HG02981 (cell line): ENCODE measurements at regions not wholly inside any gene's neighbourhood (a gene's known extent, or its start where the extent isn't known, plus 50 kb on each side); places are given as distances from the start of the nearest gene placed in this dataset.

Experiments used
- ATAC-seq: cut with Tn5 transposase; IDR thresholded peaks from one replicate; pipeline ENCODE4 v1.9.1; 2021; ENCODE audit warnings: mild to moderate bottlenecking, moderate library complexity; ENCODE audit not compliant: unreplicated experiment

GRCh38 chr2:193973781-193974180 lies 1683.2 kb upstream of the SLC39A10 start:
- no peak for ATAC-seq

- ATAC-seq = no peak
These were observed 1690.4 kb upstream of the SLC39A10 start for GRCh38 chr2:193966590-193966989.

DNA sequence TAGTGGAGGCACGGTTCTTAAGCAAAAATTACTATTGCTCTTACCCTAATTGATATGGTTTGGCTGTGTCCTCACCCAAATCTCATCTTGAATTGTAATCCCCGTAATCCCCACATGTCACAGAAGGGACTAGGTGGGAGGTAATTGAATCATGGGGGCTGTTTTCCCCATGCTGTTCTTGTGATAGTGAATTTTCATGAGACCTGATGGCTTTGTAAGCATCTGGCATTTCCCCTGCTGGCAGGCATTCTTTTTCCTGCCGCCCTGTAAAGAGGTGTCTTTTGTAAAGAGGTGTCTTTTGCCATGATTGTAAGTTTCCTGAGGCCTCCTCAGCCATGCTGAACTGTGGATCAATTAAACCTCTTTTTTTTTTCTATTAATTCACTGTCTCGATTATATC lies 1691.8 kb upstream of the SLC39A10 start:
- no peak for ATAC-seq

GRCh38 chr2:193963472-193964119 lies 1693.4 kb upstream of the SLC39A10 start:
- peak; percentile 65 for ATAC-seq

DNA sequence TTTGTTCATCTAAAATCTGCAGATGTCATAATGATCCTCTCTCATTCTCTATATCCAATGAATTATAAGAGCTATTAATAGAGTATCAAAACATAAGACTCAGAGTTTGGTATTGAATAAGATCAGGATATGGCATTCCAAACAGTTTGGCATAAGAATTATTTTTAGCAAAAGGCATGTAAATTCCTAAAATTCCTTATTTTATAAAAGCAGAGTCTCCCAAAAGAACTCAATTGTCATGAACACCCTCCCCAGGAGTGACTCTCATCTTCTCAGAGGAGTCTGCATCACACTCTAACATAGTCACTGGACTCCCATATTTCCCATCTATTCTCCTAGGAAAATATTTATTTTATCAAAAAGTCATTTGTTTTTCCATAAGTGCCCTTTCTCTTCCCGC lies 1710.2 kb upstream of the SLC39A10 start:
- no peak for ATAC-seq

DNA sequence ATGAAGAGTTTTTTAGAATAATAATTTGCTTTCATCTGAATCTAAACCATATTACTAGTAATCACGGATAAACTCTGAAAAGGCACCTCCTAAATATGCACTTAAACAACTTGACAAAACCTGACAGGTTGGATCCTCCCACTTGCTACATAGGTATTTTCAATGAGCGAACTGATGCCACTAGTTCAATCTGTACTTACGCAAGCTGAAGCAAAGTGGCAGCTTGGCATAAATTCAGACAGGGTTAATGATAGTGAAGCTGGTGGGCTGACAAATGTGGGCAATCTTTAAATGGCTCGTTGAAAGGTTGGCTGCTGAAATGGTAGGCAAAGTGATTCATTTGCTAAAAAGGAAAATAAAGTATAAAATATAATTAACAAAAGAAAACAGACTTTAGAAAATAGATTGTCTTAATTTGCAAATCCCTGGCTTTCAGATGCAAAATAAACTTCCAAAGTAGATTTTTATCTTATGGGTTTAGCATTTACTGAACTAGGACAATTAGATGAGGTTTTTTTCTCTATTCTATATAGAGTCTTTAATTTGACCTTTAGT lies 1713.5 kb upstream of the SLC39A10 start:
- no peak for ATAC-seq

DNA sequence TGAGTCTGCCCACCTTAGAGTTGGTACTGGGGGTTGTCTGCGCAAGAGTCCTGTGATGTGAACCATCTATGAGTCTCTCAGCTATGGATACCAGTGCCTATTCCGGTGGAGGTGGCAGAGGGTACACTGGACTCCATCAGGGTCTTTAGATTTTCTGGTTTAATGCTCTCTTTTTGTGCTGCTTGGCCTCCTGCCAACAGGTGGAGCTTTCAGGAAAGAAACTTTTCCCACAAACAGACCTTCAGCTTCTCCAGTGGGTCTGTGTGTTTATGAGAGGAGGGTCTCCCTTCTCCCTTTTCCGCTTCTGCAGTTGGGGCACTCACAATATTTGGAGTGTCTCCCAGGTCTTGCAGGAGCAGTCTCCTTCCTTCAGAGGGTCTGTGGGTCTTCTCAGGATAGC lies 1721.9 kb upstream of the SLC39A10 start:
- ATAC-seq = no peak

GRCh38 chr2:193929131-193929530 lies 1727.9 kb upstream of the SLC39A10 start:
- no peak for ATAC-seq

DNA sequence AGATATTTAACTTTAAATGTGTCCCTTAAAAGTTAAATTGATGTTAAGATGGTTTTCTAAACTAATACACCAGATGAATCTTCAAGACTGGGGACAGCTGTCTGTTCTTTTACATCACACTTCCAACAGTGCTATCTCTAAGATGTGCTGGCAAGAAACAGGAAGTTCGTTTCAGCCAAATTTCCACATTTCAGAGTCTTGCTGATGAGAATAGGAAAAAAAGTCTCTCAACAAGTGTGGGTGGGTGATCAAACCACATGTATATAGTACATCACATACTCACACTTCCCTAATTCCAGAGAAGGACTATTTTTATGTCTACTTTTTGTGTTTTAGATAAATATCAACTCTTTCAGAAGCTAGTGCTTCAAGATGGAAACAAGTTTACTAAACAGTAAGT lies 1712.8 kb upstream of the TMEFF2 start:
- no peak for ATAC-seq

DNA sequence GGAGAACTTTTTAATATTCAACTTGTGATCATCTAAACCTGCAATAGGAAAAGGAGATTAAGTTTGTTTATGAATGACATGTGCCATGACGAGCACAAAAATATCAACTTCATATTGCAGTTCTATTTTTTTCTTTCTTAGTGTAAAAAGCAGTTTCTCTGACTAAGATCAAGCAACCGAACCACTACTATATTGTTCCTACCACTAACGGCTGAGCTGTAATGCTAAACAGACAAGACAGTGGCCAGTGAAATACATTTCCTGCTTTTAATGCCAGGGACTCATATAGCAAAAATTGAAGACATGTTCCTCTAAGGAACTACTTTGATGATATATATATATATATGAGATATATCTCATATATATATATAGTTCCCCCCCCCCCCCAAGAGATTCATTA lies 1705.6 kb upstream of the TMEFF2 start:
- no peak for ATAC-seq

DNA sequence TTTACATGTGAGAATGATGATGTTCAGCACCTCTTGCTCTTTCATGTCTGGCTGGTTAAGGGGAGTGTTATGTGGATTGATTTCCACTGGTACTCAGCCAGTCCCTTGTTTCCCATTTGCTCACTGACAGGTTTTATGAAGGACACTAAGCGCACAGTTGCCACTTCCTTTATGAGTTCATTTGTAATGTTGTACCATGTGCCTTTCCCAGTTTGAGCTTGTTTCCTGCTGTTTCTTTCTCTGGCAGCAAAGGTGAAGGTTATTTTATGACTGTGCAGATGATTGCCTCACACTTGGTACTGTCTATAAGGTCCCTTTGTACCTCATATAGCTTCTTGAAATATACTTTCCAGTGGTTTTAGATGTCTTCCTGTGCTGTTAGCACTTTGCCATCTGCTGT lies 1700.5 kb upstream of the TMEFF2 start:
- ATAC-seq = no peak

DNA sequence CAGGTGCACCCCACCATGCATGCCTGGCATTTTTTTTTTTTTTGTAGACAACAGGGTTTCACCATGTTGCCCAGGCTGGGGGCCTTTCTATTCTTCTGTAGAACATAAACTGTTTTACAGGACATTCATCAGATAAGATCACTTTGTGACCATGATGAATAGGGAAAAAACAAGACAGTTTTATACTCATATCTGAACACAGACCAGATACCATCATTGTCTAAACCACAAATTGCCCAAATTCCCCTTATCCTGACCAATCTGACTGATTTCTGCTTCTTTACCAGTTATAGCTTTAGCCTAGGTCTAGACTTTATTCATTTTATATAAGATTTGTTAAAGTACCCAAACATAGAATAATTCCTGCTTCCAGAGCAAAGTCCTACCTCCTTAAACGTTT lies 1699.3 kb upstream of the TMEFF2 start:
- no peak for ATAC-seq

DNA sequence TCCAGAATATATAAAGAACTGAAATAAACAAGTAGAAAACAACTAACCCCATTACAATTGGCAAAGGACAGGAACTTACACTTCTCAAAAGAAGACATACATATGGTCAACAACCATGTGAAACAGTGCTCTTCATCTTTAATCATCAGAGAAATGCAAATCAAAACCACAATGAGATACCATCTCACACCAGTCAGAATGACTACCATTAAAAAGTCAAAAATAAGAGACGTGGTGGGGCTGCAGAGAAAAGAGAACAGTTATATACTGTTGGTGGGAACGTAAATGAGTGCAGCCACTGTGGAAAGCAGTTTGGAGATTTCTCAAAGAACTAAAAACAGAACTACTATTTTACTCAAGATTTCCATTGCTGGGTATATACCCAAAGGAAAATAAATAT lies 1696.3 kb upstream of the TMEFF2 start:
- ATAC-seq = no peak

DNA sequence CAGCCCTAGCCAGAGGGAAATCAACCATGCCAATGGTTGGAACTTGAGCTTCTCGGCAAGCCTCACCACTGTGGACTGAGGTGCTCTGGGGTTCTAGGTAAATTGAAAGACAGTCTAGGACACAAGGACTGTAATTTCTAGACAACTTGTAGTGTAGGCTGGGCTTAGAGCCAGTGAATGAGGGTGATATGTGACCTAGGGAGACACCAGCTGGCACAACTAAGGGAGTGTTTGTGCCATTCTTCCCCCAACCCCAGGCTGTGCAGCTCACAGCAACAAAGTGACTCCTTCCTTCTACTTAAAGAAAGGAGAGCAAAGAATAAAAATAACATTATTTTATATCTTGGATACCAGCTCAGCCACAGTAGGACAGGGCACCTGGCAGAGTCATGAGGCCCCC lies 1690.7 kb upstream of the TMEFF2 start:
- ATAC-seq = no peak

GRCh38 chr2:193883820-193884219 lies 1689.1 kb upstream of the TMEFF2 start:
- ATAC-seq = no peak

DNA sequence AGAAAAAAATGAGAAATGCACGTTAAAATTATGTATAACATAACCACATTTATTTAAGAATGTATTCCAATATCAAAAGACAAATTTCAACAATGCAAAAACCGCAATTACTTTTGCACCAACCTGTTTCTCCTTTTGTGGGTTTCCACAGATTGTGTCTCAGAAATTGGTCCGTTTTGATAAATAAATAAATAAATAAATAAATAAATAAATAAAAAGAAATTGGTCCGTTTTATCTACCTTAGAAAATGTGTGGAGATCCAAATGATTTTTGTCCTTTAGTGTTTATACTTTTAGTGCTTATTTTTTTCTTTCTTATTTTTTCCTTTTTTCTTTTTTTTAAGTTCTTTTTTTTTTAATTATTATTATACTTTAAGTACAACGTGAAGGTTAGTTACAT lies 1682.2 kb upstream of the TMEFF2 start:
- no peak for ATAC-seq

GRCh38 chr2:193869564-193869963 lies 1674.8 kb upstream of the TMEFF2 start:
- no peak for ATAC-seq

GRCh38 chr2:193868833-193869232 lies 1674.1 kb upstream of the TMEFF2 start:
- ATAC-seq = no peak

DNA sequence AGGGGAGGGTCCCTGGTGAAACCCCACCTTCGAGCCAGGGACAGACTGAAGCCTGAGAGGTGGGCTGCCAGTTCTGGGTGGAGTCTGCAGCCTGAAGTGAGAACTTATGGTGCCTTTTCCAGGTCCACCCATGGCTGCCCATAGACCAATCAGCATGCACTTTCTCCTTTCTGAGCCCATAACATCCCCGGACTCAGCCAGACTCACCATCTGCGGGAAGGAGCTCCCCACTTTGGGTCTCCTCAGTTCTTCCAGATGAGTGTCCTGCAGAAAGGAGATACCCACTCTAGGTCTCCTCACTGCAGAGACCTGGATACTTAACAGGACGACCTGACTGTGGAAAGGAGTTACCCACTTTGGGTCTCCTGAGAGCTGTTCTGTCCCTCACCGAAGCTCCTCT lies 1673.4 kb upstream of the TMEFF2 start:
- no peak for ATAC-seq

GRCh38 chr2:193867454-193867853 lies 1672.7 kb upstream of the TMEFF2 start:
- no peak for ATAC-seq

GRCh38 chr2:193861557-193861956 lies 1666.8 kb upstream of the TMEFF2 start:
- no peak for ATAC-seq

DNA sequence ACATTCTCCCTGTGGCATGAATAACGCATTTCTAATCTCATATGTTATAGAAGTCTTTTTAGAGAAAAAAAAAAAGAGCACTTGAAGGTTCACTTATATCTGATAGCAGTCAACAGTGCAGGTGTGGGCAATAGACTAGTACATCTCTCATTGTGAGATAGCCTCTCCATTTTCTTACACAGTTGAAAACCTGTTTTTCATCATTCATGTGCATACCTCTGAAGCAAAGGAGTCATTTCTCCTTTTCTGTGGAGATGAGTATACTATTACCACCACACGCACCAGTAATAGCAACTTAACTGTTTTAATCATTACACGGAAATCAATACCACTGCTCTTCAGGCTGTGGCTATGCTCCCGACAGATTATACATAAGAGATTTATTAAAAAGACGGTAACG lies 1653.3 kb upstream of the TMEFF2 start:
- no peak for ATAC-seq

DNA sequence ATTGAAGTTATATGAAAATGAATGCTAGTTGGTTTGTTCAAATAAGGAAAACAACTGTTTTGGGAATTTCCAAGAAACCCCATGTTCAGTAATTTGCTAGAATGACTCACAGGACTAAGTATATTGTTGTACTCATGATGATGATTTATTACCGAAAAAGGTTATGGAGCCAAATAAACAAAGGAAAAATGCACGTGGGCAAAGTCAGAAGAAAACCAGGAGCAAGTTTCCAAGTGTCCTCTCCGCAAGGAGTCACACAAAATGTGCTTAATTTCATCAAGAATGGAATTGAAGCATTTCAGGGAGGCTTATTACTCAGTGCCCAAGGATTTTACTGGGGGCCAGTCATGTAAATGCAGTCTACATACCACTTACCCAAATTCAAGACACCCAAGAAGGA lies 1652.4 kb upstream of the TMEFF2 start:
- no peak for ATAC-seq
